Neural cell (in vitro differentiated cells): ENCODE measurements at regions not wholly inside any gene's neighbourhood (a gene's known extent, or its start where the extent isn't known, plus 50 kb on each side); places are given as distances from the start of the nearest gene placed in this dataset.

Experiments
- H2AFZ ChIP-seq: fragments of 200-600, 300-800 bp; sonication (generic), shearing (Covaris generic); 2 replicates; pipeline ENCODE4 v1.6.0; 2014; ENCODE audit warnings: low read depth, mild to moderate bottlenecking, antibody characterized with exemption, low read length, moderate library complexity
- H3F3A ChIP-seq: fragments of 200-600 bp; shearing (Covaris generic); 2 replicates; pipeline ENCODE4 v1.6.1; 2016; ENCODE audit warnings: mild to moderate bottlenecking, moderate library complexity, mixed read lengths, antibody characterized with exemption, low read length; ENCODE audit not compliant: insufficient read depth, poor library complexity, severe bottlenecking
- H3K27ac ChIP-seq: fragments of 200-600, 300-800 bp; sonication (generic), shearing (Covaris generic); 2 replicates; pipeline ENCODE4 v1.5.1; 2014; ENCODE audit warnings: mild to moderate bottlenecking, low read length, moderate library complexity
- H3K27me3 ChIP-seq: fragments of 300-800, 200-600 bp; sonication (generic), shearing (Covaris generic); 2 replicates; pipeline ENCODE4 v1.6.0; 2014; ENCODE audit warnings: mild to moderate bottlenecking, low read depth, low read length, moderate library complexity; ENCODE audit not compliant: insufficient read depth
- H3K36me3 ChIP-seq: fragments of 300-800, 200-600 bp; sonication (generic), shearing (Covaris generic); 2 replicates; pipeline ENCODE4 v1.5.1; 2014; ENCODE audit warnings: mild to moderate bottlenecking, antibody characterized with exemption, low read length, moderate library complexity; ENCODE audit not compliant: insufficient read depth
- H3K4me2 ChIP-seq: fragments of 300-800, 200-600 bp; sonication (generic), shearing (Covaris generic); 2 replicates; pipeline ENCODE4 v1.6.0; 2014; ENCODE audit warnings: mild to moderate bottlenecking, low read length
- H3K4me3 ChIP-seq: fragments of 300-800, 200-600 bp; sonication (generic), shearing (Covaris generic); 2 replicates; pipeline ENCODE4 v1.5.1; 2014; ENCODE audit warnings: mild to moderate bottlenecking, low read length, moderate library complexity
- H3K79me2 ChIP-seq: fragments of 200-600 bp; shearing (Covaris generic); replicated peaks from 2 replicates; pipeline ENCODE4 v1.6.0; 2014; ENCODE audit warnings: mild to moderate bottlenecking, low read length, moderate library complexity; ENCODE audit not compliant: insufficient read depth
- H3K9ac ChIP-seq: fragments of 300-800, 200-600 bp; sonication (generic), shearing (Covaris generic); 2 replicates; pipeline ENCODE4 v1.6.1; 2016; ENCODE audit warnings: mild to moderate bottlenecking, low read length, mixed read lengths
- H3K9me2 ChIP-seq: fragments of 200-600 bp; shearing (Covaris generic); 2 replicates; pipeline ENCODE4 v1.6.1; 2016; ENCODE audit warnings: mild to moderate bottlenecking, low read length, mixed read lengths; ENCODE audit not compliant: insufficient read depth
- H3K9me3 ChIP-seq: fragments of 200-600, 300-800 bp; sonication (generic), shearing (Covaris generic); 2 replicates; pipeline ENCODE4 v1.6.1; 2016; ENCODE audit warnings: mild to moderate bottlenecking, mixed run types, low read length, moderate library complexity, mixed read lengths
- H4K20me1 ChIP-seq: fragments of 200-600 bp; shearing (Covaris generic); 2 replicates; pipeline ENCODE4 v1.6.1; 2016; ENCODE audit warnings: mild to moderate bottlenecking, mixed run types; ENCODE audit not compliant: insufficient read depth
- CTCF ChIP-seq: fragments of 450-650 bp; IDR thresholded peaks from 2 replicates; pipeline ENCODE4 v1.5.1; 2014; ENCODE audit warnings: antibody characterized with exemption, mild to moderate bottlenecking, moderate library complexity; ENCODE audit not compliant: poor library complexity, severe bottlenecking
- EP300 ChIP-seq: fragments of 450-650 bp; conservative IDR thresholded peaks from 2 replicates; pipeline ENCODE4 v1.6.1; 2014; ENCODE audit warnings: antibody characterized with exemption, mild to moderate bottlenecking, moderate library complexity; ENCODE audit not compliant: poor library complexity, severe bottlenecking
- EZH2 ChIP-seq: fragments of 200-600, 300-800 bp; shearing (Covaris generic), sonication (generic); IDR thresholded peaks from 2 replicates; pipeline ENCODE4 v1.6.1; 2014; ENCODE audit warnings: antibody characterized with exemption, low read length, borderline replicate concordance, mild to moderate bottlenecking; ENCODE audit not compliant: insufficient read depth, poor library complexity, severe bottlenecking
- MXI1 ChIP-seq: fragments of 450-650 bp; conservative IDR thresholded peaks from 2 replicates; pipeline ENCODE4 v1.6.1; 2014; ENCODE audit warnings: antibody characterized with exemption, mild to moderate bottlenecking; ENCODE audit not compliant: poor library complexity, severe bottlenecking
- POLR2AphosphoS5 ChIP-seq: IDR thresholded peaks from 2 replicates; pipeline ENCODE4 v1.6.1; 2012
- RAD21 ChIP-seq: fragments of 450-650 bp; conservative IDR thresholded peaks from 2 replicates; pipeline ENCODE4 v1.6.1; 2014; ENCODE audit warnings: antibody characterized with exemption, mild to moderate bottlenecking, moderate library complexity
- REST ChIP-seq: IDR thresholded peaks from 2 replicates; pipeline ENCODE4 v1.6.1; 2012; ENCODE audit warnings: borderline replicate concordance
- SMC3 ChIP-seq: fragments of 450-650 bp; conservative IDR thresholded peaks from 2 replicates; pipeline ENCODE4 v1.6.1; 2014; ENCODE audit warnings: antibody characterized with exemption, mild to moderate bottlenecking, moderate library complexity; ENCODE audit not compliant: poor library complexity
- TAF1 ChIP-seq: IDR thresholded peaks from 2 replicates; pipeline ENCODE4 v1.6.1; 2012; ENCODE audit warnings: low read depth

GRCh38 chr22:47624252-47625012 lies 862.0 kb downstream of the TBC1D22A start:
- Histone ChIP-seq H3K9me3 (no peaks in the 10 kb centered on the region), H3K27me3 (no peaks in the 10 kb centered on the region), H3F3A (no peaks in the 10 kb centered on the region), H3K9me2 (no peaks in the 10 kb centered on the region), H4K20me1 (no peaks in the 10 kb centered on the region), H3K4me2 (no peak overlapping the region), H2AFZ (no peak overlapping the region), H3K4me3 (no peak overlapping the region), H3K27ac (no peak overlapping the region), H3K9ac (no peak overlapping the region), H3K79me2 (no peaks in the 10 kb centered on the region), H3K36me3 (no peaks in the 10 kb centered on the region)
- TF ChIP-seq MXI1 (no peak), REST (no peak), EP300 (no peak), EZH2 (no peak), RAD21 (no peak), TAF1 (no peak), CTCF (no peak), POLR2AphosphoS5 (no peak), SMC3 (no peak)

- H3K4me2 ChIP-seq, result no peak overlapping the region
- H2AFZ ChIP-seq, result no peak overlapping the region
- H3K27ac ChIP-seq, result no peak overlapping the region
- H3K27me3 ChIP-seq, result no peaks in the 10 kb centered on the region
- H3K36me3 ChIP-seq, result no peaks in the 10 kb centered on the region
- H3K9ac ChIP-seq, result no peak overlapping the region
- no peaks in the 10 kb centered on the region for H3K9me2 ChIP-seq
- H3K4me3 ChIP-seq, result no peak overlapping the region
- H3F3A ChIP-seq, result no peaks in the 10 kb centered on the region
- TF ChIP-seq CTCF (no peak), RAD21 (no peak), POLR2AphosphoS5 (no peak), SMC3 (no peak), TAF1 (no peak), EP300 (no peak), EZH2 (no peak), REST (no peak), MXI1 (no peak)
- H4K20me1 ChIP-seq, result no peaks in the 10 kb centered on the region
- no peaks in the 10 kb centered on the region for H3K79me2 ChIP-seq
- H3K9me3 ChIP-seq, result no peaks in the 10 kb centered on the region
These were observed 861.3 kb downstream of the TBC1D22A start for GRCh38 chr22:47623763-47624148.
